Activated naive CD4-positive, alpha-beta T cell treated with anti-CD3 and anti-CD28 coated beads, Interleukin-2, amount 50 U/mL, for 24 hours (primary cell): ENCODE measurements at regions not wholly inside any gene's neighbourhood (a gene's known extent, or its start where the extent isn't known, plus 50 kb on each side); places are given as distances from the start of the nearest gene placed in this dataset.

Source experiments
- H3K27ac Mint-ChIP-seq: one replicate; pipeline ENCODE4 v1.8.0; 2021; ENCODE audit warnings: mild to moderate bottlenecking, mixed read lengths
- H3K27me3 Mint-ChIP-seq: one replicate; pipeline ENCODE4 v1.8.0; 2021; ENCODE audit warnings: mixed read lengths
- H3K36me3 Mint-ChIP-seq: one replicate; pipeline ENCODE4 v1.8.0; 2021; ENCODE audit warnings: mixed read lengths
- H3K4me1 Mint-ChIP-seq: one replicate; pipeline ENCODE4 v1.8.0; 2021; ENCODE audit warnings: mixed read lengths
- H3K4me3 Mint-ChIP-seq: one replicate; pipeline ENCODE4 v1.8.0; 2021; ENCODE audit warnings: mild to moderate bottlenecking, mixed read lengths
- H3K9me3 Mint-ChIP-seq: one replicate; pipeline ENCODE4 v1.8.0; 2021; ENCODE audit warnings: mixed read lengths

GRCh38 chr3:182697345-182697919 lies 95.9 kb upstream of the ATP11B start:
- no peaks in the 10 kb centered on the region for H3K9me3 Mint-ChIP-seq
- no peak overlapping the region for H3K4me3 Mint-ChIP-seq
- no peaks in the 10 kb centered on the region for H3K4me1 Mint-ChIP-seq
- H3K36me3 Mint-ChIP-seq = no peaks in the 10 kb centered on the region
- peaks cover 2% of the 10 kb centered on the region for H3K27me3 Mint-ChIP-seq
- H3K27ac Mint-ChIP-seq = no peak overlapping the region

GRCh38 chr3:182698078-182698477 lies 95.2 kb upstream of the ATP11B start:
- H3K27me3 Mint-ChIP-seq = peaks cover 2% of the 10 kb centered on the region
- no peaks in the 10 kb centered on the region for H3K36me3 Mint-ChIP-seq
- no peak overlapping the region for H3K4me3 Mint-ChIP-seq
- no peaks in the 10 kb centered on the region for H3K4me1 Mint-ChIP-seq
- H3K9me3 Mint-ChIP-seq = no peaks in the 10 kb centered on the region
- no peak overlapping the region for H3K27ac Mint-ChIP-seq

- no peak overlapping the region for H3K27ac Mint-ChIP-seq
- H3K4me3 Mint-ChIP-seq = no peak overlapping the region
- no peaks in the 10 kb centered on the region for H3K9me3 Mint-ChIP-seq
- H3K36me3 Mint-ChIP-seq = no peaks in the 10 kb centered on the region
- H3K4me1 Mint-ChIP-seq = no peaks in the 10 kb centered on the region
- H3K27me3 Mint-ChIP-seq = peaks cover 2% of the 10 kb centered on the region
Observed at GRCh38 chr3:182699550-182700170, 93.6 kb upstream of the ATP11B start.

GRCh38 chr3:182702216-182702615 lies 91.1 kb upstream of the ATP11B start:
- Mint-ChIP-seq H3K27me3 (peaks cover 5% of the 10 kb centered on the region), H3K4me1 (no peaks in the 10 kb centered on the region), H3K36me3 (no peaks in the 10 kb centered on the region), H3K9me3 (no peaks in the 10 kb centered on the region), H3K27ac (no peak overlapping the region), H3K4me3 (no peak overlapping the region)

- Mint-ChIP-seq H3K27ac (no peak overlapping the region), H3K4me3 (no peak overlapping the region), H3K4me1 (no peaks in the 10 kb centered on the region)
Observed at GRCh38 chr3:182703233-182703632, 90.1 kb upstream of the ATP11B start.

GRCh38 chr3:182704926-182705325 lies 88.4 kb upstream of the ATP11B start:
- Mint-ChIP-seq H3K36me3 (no peaks in the 10 kb centered on the region), H3K4me3 (no peak overlapping the region), H3K27ac (no peak overlapping the region), H3K9me3 (no peaks in the 10 kb centered on the region), H3K27me3 (peaks cover 6% of the 10 kb centered on the region), H3K4me1 (no peaks in the 10 kb centered on the region)

More at GRCh38 chr3:182703233-182703632, 90.1 kb upstream of the ATP11B start:
- no peaks in the 10 kb centered on the region for H3K36me3 Mint-ChIP-seq
- H3K27me3 Mint-ChIP-seq = peaks cover 5% of the 10 kb centered on the region
- no peaks in the 10 kb centered on the region for H3K9me3 Mint-ChIP-seq

GRCh38 chr3:182708810-182709209 lies 84.5 kb upstream of the ATP11B start:
- Mint-ChIP-seq H3K9me3 (no peaks in the 10 kb centered on the region), H3K27me3 (peaks cover 7% of the 10 kb centered on the region), H3K4me1 (no peaks in the 10 kb centered on the region), H3K27ac (no peak overlapping the region), H3K4me3 (no peak overlapping the region), H3K36me3 (no peaks in the 10 kb centered on the region)

- H3K4me3 Mint-ChIP-seq = no peak overlapping the region
- H3K36me3 Mint-ChIP-seq = no peaks in the 10 kb centered on the region
- no peaks in the 10 kb centered on the region for H3K9me3 Mint-ChIP-seq
Observed at GRCh38 chr3:182709306-182709705, 84.0 kb upstream of the ATP11B start.

GRCh38 chr3:182710557-182711157 lies 82.6 kb upstream of the ATP11B start:
- no peaks in the 10 kb centered on the region for H3K4me1 Mint-ChIP-seq
- H3K36me3 Mint-ChIP-seq = no peaks in the 10 kb centered on the region
- no peak overlapping the region for H3K27ac Mint-ChIP-seq
- no peaks in the 10 kb centered on the region for H3K9me3 Mint-ChIP-seq
- H3K4me3 Mint-ChIP-seq = no peak overlapping the region
- peaks cover 7% of the 10 kb centered on the region for H3K27me3 Mint-ChIP-seq

More at GRCh38 chr3:182709306-182709705, 84.0 kb upstream of the ATP11B start:
- H3K4me1 Mint-ChIP-seq = no peaks in the 10 kb centered on the region
- no peak overlapping the region for H3K27ac Mint-ChIP-seq
- H3K27me3 Mint-ChIP-seq = peaks cover 7% of the 10 kb centered on the region

- Mint-ChIP-seq H3K27me3 (peaks cover 7% of the 10 kb centered on the region), H3K36me3 (no peaks in the 10 kb centered on the region), H3K4me3 (no peak overlapping the region), H3K9me3 (no peaks in the 10 kb centered on the region), H3K27ac (no peak overlapping the region), H3K4me1 (peaks cover 4% of the 10 kb centered on the region)
Observed at GRCh38 chr3:182711261-182711683, 82.0 kb upstream of the ATP11B start.

GRCh38 chr3:182711853-182712252 lies 81.5 kb upstream of the ATP11B start:
- no peaks in the 10 kb centered on the region for H3K9me3 Mint-ChIP-seq
- H3K4me1 Mint-ChIP-seq = peaks cover 9% of the 10 kb centered on the region
- no peak overlapping the region for H3K4me3 Mint-ChIP-seq
- H3K36me3 Mint-ChIP-seq = no peaks in the 10 kb centered on the region
- H3K27ac Mint-ChIP-seq = no peak overlapping the region
- peaks cover 5% of the 10 kb centered on the region for H3K27me3 Mint-ChIP-seq

GRCh38 chr3:182713111-182713510 lies 80.2 kb upstream of the ATP11B start:
- Mint-ChIP-seq H3K27ac (no peak overlapping the region), H3K9me3 (no peaks in the 10 kb centered on the region), H3K4me1 (peaks cover 9% of the 10 kb centered on the region), H3K4me3 (no peak overlapping the region), H3K36me3 (no peaks in the 10 kb centered on the region), H3K27me3 (peaks cover 4% of the 10 kb centered on the region)

GRCh38 chr3:182713743-182714517 lies 79.4 kb upstream of the ATP11B start:
- Mint-ChIP-seq H3K4me1 (peaks cover 9% of the 10 kb centered on the region), H3K27me3 (peaks cover 4% of the 10 kb centered on the region), H3K27ac (no peak overlapping the region), H3K9me3 (no peaks in the 10 kb centered on the region), H3K4me3 (no peak overlapping the region), H3K36me3 (no peaks in the 10 kb centered on the region)

- H3K9me3 Mint-ChIP-seq = no peaks in the 10 kb centered on the region
- H3K4me1 Mint-ChIP-seq = peaks cover 9% of the 10 kb centered on the region
- H3K4me3 Mint-ChIP-seq = no peak overlapping the region
- no peaks in the 10 kb centered on the region for H3K36me3 Mint-ChIP-seq
- peaks cover 2% of the 10 kb centered on the region for H3K27me3 Mint-ChIP-seq
- no peak overlapping the region for H3K27ac Mint-ChIP-seq
Observed at GRCh38 chr3:182715006-182715405, 78.3 kb upstream of the ATP11B start.

- no peaks in the 10 kb centered on the region for H3K9me3 Mint-ChIP-seq
- H3K4me1 Mint-ChIP-seq = peaks cover 9% of the 10 kb centered on the region
- H3K4me3 Mint-ChIP-seq = no peak overlapping the region
- H3K27ac Mint-ChIP-seq = peak overlapping the region; percentile 8
- H3K36me3 Mint-ChIP-seq = no peaks in the 10 kb centered on the region
- no peaks in the 10 kb centered on the region for H3K27me3 Mint-ChIP-seq
Observed at GRCh38 chr3:182716114-182716688, 77.1 kb upstream of the ATP11B start.
